NCI-H82 treated with DMSO at 0.1 percent for 48 hours (cell line): ENCODE measurements at regions not wholly inside any gene's neighbourhood (a gene's known extent, or its start where the extent isn't known, plus 50 kb on each side); places are given as distances from the start of the nearest gene placed in this dataset.
"Not testable (repeated sequence)": the region's sequence is repeated elsewhere in the genome, so short reads cannot be mapped to it uniquely, and the experiment has no call there.

Experiments used
- DNase-seq: peaks from one replicate; lab custom pipeline; 2025; ENCODE audit not compliant: unreplicated experiment; lab: John Stamatoyannopoulos, UW

DNA sequence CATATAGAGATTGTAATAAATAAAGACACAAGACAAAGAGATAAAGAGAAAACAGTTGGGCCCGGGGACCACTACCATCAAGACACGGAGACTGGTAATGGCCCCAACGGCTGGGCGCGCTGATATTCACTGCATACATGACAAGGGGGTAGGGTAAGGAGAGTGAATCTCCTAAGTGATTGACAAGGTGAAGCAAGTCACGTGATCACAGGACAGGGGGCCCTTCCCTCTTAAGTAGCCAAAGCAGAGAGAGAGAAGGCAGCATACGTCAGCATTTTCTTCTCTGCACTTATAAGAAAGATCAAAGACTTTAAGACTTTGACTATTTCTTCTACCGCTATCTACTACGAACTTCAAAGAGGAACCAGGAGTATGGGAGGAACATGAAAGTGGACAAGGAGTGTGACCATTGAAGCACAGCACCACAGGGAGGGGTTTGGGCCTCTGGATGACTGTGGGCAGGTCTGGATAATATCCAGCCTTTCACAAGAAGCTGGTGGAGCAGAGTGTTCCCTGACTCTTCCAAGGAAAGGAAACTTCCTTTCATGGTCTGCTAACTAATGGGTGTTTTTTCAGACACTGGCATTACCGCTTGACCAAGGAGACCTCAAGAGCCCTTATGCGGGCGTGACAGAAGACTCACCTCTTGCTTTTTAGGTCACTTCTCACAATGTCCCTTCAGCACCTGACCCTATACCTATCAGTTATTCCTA is 75.6 kb downstream of the MRPL39 start:
- not testable (repeated sequence) for DNase-seq

DNA sequence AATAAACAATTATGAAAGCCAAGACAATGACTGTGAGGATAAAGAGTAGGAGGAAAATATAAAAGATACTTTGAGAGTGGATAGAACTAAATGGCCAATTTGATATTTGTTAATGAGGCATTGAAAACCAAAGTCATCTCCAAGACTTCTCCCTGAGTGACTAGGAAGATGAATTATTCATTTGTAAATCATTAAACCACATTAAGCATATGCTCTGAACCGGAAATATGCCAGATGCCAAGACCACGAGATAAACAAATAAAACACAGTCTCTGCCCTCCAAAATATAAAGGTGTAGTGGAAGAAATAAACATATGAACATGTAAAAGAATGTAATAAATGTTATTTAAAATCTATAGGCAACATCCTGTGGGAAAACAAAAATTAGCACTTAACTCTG is 78.8 kb downstream of the MRPL39 start:
- DNase-seq = no peak

DNA sequence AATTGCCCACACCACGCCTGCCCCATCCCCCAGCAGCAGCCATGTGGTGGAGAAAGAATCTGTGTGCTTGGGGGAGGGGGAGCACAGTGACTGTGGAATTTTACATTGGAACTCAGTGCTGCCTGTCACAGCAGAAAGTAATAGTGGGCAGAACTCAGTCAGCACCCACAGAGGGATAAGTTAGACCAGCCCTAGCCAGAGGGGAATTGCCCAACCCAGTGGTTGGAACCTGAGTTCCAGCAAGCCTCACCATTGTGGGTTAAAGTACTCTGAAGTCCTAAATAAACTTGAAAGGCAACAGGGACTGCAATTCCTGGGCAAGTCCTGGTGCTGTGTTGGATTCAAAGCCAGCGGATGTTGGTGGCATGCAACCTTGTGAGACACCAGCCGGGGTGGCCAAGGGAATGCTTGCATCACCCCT is 88.8 kb downstream of the MRPL39 start:
- DNase-seq = peak; percentile 73

DNA sequence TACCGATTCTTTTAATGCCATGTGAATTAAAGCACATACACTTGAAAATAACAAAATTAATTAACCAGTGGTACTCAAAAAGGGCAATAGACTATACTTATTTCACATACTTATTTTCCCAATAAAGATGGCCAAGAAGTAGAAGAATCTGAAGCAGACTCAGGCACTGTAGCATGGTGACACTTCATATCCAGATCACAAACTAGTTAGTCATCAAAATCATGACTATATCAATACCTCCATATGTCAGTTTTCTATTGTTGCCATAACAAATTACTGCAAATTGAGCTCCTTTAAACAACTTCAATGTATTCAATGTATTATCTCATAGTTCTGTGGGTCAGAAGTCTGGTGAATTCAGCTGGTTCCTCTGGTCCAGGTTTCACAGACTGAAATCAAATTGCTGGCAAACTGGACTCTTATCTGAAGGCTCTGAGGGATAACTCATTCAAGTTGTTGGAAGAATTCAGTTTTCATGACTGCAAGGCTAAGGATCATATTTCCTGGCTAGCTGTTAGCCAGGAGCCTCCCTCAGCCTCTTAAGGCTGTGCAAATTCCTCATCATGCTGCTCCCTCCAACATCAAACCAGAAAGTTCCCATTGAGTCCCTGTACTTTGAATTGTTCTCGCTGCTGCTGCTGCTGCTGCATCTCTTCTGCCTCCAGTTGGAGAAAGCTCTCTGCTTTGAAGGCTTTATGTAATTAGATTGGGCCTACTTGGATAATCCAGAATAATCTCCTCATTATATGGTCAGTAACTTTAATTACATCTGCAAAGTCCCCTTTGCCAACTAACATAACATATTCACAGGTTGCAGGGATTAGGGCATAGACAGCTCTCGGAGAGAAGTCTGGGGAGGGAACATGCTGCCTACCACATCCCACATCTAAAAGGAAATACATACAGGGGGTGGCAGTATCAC is 91.5 kb downstream of the MRPL39 start:
- DNase-seq = peak; percentile 97

DNA sequence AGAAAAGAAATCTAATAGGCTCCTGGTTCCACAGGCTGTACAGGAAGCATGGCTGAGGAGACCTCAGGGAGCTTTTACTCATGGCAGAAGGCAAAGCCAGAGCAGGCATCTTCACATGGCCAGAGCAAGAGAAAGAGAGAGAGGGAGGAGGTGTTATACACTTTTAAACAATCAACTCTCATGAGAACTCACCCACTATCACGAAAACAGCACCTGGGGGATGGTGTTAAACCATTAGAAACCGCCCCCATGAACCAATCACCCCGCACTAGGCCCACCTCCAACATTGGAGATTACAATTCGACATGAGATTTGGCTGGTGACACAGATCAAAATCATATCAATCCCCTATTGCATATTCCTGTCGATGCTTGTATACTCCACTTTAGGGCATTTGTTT is 93.5 kb downstream of the MRPL39 start:
- DNase-seq = no peak

DNA sequence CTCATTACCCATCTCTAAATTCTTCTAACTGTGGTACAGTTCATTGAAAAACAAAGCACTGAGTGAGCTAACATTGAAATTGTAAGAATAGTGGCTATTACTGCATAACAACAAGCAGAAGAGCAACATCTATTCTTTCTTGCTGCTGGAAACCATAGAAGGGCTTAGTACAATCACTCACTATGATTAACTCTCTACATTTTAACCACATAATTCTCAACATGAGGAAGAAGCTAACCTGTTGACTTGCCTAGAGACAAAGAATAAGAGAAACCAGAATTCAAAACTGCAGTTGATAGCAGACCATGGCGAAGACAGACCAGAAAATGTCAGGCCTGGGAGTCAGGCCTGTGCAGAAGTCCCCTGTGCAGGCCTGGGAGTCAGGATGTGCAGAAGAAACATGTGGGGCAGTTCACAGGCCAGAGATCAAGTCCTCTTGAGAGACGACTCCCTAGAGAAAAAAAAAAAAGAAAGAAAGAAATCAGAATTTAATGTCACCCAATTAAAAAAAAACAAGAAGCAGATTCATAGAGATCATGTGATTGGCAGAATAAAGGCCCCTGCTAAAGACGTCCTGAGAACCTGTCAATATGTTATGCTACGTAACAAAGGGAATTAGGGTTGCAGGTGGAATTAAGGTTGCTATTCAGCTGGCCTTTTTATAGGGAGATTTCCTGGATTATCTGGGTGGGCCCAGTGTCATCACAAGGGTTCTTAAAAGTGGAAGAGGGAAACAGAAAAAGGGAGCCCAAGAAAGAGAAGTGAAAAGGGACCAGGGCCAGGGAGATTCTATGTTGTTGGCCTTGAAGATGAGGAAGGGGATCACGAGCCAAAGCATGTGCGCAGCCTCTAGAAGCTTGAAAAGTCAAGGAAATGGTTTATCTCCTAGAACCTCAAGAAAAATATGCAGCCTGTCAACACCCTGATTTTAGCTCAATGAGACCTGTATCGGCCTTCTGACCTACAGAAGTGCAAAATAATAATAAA is 94.9 kb downstream of the MRPL39 start:
- DNase-seq = no peak

DNA sequence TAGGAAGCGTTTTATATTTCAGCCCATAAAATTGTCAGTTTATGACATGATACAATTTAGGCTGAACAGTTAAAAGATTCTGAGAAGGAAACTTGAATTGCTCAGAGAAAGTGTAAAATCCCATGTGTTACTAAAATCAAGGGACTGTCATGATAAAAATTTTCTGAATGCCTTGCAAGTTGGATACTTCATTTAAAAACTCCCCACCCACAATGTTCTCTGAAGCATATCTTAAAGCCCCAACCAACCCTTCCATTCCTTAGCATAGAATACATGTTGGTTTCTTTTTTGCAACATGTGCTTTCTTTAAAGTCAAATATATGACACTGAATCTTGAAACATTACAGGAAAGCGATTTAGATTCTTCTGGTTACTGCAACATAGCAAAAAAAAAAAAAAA is 97.4 kb downstream of the MRPL39 start:
- no peak for DNase-seq

DNA sequence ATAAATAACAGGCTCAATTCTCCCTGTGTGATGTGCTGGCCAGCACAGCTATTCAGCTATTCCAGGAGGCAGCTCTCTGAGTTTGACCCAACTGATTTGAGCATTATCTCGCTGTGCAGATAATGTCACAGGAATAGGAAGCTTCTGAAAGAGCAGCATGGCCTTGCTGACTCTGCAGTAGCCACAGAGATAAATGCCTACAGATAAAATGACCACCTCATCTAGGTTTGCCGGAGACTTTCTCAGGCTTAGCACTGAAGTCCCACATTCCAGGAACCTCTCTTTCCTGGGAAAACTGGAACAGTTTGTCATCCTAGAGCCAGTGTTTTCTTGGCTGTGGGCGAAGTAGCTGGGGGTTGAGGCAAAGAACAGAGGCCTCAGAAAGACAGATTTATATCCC is 98.9 kb downstream of the MRPL39 start:
- DNase-seq = no peak

DNA sequence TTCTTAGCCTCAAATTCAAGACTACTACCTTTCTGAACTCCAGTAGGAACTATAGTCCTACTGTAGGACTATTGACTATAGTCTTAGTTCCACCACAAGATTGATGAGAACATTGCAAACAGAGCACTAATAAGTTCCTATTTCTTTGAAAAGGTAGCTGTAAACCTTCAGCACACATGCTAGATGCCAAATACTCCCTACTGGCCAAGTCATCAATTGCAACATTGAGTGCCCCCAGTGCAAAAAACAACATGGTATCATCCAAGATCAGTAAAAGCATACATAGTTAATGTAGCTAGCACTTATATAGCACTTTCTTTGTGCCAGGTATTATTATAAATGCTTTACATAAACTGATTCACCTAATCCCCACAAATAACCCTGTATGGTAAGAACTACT is 99.8 kb downstream of the MRPL39 start:
- DNase-seq = no peak

DNA sequence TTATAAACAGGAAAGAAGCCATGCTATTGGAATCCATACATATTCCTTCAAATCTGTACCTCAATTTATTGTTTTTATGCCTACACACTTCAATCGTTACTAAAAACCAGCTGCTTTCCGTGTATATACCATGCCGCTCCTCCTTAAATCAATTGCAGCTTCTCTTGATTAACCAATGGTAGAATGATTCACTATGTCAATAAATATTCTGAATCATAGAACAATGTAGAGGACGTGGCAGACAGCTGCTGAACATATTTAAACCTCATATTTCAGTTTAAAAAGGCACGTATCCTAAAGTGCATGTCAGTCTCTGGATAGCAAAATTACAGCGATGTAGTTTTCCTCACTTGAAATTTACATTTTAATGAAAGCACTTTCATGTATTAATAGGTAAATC is 100.4 kb downstream of the MRPL39 start:
- no peak for DNase-seq

DNA sequence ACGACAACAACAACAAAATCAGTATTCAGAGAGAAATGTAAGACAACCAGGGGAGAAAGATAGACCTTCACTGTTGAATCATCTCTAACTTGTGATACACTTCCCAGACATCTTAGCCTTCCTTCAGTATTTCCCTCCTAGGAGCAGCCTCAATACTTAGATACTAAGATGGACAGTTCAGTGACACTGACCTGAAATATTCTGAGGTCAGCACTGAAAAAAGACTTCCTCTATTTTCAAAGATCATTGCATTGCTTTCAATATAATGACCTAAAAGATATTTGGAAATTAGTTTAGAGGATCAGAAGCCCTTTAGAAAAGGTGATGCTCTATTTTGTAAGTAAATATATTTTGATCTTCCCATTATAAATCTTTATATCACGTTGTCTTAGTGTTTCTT is 101.0 kb downstream of the MRPL39 start:
- no peak for DNase-seq

DNA sequence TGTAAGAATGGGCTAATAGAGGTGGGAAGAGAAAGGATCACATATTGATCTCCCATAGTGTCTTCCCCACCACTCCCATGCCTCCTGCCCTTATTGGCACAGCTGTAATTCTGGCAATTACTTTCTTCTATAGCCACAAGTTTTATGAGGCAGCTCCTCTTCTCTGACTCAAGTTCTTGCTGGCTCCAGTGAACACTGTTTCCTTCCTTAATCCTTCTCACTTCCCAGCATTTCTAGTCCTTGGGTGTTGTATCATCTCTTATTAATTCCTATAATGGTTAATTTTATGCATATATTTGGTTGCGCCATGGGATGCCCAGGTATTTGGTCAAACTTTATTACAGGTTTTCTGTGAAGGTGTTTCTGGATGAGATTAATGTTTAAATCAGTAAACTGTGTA is 103.3 kb downstream of the MRPL39 start:
- DNase-seq = no peak

DNA sequence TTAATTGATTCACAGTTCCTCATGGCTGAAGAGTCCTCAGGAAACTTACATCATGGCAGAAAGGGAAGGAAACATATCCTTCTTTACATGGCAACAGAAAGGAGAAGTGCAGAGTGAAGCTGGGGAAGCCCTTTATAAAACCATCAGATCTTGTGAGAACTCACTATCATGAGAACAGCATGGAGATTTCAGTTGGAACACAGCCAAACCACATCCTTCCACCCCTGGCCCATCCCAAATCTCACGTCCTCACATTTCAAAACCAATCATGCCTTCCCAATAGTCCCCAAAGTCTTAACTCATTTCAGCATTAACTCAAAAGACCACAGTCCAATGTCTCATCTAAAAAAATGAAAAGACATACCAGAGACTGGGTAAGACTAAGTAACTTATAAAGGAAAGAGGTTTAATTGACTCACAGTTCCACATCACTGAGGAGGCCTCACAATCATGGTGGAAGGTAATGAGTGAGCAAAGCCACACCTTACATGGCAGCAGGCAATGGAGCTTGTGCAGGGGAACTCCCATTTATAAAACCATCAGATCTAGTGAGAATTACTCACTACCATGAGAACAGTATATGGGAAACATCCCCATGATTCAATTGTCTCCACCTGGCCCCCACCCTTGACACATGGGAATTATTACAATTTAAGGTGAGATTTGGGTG is 105.2 kb downstream of the MRPL39 start:
- no peak for DNase-seq

DNA sequence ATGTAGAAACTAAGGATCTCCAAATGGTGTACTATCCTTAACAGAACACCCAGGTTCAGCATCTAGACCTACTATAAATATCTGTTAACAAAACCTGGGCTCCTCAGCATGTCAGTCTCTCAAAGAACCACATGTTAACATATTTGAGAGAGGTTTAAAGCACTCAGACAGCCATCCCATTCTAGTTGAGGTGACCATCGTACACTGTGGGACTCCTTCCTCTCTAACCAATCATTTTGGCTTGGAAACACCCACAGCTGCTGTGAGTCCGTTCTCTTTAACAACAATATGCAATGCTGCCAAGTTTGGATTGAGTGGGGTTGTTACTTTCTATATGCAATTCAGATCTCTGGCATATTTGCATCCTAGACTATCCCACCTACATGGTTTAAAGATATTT is 105.8 kb downstream of the MRPL39 start:
- no peak for DNase-seq

DNA sequence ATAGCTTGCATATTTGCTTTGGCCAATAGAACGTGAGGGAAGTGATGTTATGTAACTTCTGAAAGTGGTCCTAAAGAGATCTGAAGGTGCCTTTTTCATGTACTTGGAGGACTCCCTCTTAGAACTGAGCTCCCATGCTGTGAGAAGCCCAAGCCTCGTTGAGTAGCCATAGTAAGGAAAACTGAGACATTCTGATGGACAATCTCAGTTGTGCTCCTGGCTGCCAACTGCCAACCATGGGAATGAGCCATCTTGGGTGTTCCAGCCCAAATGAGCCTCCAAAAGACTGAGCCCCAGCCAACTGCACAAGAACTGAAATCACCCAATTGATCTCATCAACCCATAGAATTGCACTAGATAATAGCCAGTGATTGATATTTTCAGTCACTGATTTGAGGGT is 106.7 kb downstream of the MRPL39 start:
- no peak for DNase-seq

DNA sequence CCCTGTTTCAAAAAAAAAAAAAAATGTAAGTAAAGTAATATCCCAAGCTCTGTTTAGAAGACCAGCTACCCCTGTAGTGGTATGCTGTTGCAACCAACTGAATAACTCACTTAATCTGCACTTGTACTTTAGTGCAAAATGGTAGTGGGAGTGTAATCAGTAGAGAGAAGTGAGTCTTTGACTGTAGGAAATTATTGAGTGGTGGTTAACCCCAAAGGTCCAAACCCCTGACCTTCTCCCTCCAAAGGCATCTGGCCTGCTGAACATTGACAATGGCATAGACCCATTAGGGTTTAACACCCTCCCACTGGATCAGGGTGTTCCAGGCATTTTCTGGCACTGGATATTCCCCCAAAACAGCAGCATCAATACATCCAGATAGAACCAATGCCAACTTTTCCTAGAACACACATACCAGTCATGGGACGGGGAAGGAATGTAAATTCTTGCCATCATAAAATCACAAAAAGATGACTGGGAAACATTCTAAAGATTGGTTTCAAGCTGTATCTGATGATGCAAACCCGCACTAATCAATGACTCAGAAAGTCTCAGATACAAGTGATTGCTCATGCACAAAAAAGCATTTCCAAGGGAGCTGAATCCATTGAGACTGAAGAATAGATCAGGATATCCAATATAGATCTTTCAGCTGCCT is 110.3 kb downstream of the MRPL39 start:
- DNase-seq = no peak

DNA sequence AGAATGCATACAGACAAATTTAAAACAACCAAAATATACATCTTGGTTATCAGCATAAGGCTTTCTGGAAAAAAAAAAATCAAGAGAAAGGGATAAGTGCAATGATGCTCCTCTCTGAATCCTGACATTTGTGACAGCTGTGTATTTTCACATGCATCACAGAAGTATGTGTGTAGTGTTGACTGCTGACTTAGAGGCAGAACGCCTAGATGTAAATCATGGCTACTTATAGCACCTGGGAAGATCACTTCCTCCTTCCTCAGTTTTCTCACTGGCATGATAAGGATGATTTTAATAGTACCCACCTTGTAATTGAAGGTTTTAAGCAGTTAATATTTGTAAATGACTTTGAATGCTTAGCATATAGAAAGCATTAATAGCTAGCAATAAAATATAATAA is 112.5 kb downstream of the MRPL39 start:
- DNase-seq = no peak

DNA sequence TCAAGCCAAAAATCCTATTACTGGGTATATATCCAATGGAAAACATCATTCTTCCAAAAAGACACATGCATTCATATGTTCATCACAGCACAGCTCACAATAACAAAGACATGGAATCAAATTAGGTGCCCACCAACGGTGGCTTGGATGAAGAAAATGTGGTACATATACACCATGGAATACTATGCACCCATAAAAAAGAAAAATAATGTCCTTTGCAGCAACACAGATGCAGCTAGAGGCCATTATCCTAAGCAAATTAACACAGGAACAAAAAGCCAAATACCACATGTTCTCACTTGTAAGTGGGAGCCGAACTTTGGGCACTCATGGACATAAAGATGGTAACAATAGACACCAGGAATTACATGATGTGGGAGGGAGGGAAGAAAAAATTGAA is 113.6 kb downstream of the MRPL39 start:
- no peak for DNase-seq

DNA sequence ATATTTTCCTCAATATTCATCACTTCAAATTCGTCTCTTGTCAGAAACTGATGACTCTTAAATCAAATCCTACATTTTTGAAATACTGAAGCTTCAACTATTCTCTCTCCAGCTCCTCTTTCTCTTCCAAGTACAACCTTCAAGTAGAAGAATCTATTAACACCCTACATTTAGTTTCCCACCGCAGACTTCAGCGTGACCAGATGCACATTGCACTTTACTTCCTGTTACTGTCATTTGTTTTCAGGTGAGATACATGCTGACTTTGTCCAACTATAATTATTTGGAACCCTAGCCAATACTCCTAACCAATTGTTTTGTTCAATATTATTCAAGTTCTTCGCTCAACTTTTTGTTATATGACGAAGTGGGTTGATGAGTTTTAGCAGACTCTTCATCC is 116.0 kb downstream of the MRPL39 start:
- no peak for DNase-seq

DNA sequence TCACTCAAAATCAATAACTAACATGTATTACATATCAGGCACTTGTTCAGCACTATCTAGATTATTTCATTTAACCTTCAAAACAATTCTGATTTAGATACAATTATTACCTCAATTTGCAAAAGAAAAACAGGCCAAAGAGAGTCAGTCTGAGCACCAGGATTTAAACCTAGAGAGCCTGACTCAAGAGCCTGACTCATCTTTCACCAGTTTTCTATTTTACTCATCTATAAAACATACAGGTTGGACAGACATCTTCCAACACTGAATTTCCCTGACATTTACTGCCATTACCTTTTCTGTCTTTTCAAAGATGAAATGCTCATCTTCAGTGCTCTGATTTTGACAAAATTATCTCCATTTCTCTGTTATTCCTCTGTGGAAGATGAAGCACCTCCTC is 116.5 kb downstream of the MRPL39 start:
- no peak for DNase-seq
